ENCODE measurements at regions not wholly inside any gene's neighbourhood (a gene's known extent, or its start where the extent isn't known, plus 50 kb on each side); places are given as distances from the start of the nearest gene placed in this dataset.

DNA sequence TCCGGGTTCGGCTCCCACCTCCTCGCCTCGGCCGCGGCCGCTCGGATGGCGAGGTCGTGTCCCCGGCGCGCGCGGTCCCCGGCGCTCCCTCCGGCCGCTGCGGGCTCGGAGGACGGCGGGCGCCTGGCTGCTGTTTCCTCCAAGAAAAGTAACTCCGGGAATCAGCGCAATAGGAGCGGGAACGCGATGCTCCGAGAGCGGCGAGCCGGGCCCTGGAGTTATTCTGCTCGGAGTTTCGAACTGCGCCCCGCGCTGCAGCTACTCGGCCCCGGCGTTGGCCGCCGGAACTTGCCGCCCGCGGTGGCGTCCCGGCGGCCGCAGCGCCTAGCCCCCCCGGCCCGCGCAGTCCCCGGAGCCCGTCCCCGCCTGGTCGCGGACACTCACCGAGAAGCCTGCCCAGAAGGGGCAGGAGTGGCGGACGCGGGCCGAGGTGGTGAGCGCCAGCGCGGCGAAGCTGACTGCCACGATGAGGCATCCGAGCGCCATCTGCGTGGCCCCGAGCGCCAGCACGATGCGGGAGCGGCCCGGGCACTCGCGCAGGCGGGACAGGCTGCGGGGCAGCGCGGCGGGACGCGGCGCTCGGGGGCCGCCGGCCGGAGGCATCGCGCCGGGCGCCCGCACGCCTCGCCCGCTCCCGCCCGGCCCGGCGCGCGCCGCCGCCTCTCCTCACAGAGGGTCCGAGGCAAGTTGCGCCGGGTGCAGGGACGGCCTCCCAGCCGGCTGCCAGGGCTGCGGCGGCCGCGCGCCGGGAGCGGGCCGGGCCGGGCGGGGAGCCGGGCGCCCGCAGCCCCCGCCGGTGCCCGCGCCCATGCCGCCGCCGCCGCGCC is 251.9 kb downstream of the TJP1 start (continued):
- TF ChIP-seq, protein P1, sequence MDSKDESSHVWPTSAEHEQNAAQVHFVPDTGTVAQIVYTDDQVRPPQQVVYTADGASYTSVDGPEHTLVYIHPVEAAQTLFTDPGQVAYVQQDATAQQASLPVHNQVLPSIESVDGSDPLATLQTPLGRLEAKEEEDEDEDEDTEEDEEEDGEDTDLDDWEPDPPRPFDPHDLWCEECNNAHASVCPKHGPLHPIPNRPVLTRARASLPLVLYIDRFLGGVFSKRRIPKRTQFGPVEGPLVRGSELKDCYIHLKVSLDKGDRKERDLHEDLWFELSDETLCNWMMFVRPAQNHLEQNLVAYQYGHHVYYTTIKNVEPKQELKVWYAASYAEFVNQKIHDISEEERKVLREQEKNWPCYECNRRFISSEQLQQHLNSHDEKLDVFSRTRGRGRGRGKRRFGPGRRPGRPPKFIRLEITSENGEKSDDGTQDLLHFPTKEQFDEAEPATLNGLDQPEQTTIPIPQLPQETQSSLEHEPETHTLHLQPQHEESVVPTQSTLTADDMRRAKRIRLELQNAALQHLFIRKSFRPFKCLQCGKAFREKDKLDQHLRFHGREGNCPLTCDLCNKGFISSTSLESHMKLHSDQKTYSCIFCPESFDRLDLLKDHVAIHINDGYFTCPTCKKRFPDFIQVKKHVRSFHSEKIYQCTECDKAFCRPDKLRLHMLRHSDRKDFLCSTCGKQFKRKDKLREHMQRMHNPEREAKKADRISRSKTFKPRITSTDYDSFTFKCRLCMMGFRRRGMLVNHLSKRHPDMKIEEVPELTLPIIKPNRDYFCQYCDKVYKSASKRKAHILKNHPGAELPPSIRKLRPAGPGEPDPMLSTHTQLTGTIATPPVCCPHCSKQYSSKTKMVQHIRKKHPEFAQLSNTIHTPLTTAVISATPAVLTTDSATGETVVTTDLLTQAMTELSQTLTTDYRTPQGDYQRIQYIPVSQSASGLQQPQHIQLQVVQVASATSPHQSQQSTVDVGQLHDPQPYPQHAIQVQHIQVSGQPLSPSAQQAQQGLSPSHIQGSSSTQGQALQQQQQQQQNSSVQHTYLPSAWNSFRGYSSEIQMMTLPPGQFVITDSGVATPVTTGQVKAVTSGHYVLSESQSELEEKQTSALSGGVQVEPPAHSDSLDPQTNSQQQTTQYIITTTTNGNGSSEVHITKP (tag by site-specific recombination; IDR thresholded peaks at IDR 0.05) = no peak
- TF ChIP-seq, protein P2, sequence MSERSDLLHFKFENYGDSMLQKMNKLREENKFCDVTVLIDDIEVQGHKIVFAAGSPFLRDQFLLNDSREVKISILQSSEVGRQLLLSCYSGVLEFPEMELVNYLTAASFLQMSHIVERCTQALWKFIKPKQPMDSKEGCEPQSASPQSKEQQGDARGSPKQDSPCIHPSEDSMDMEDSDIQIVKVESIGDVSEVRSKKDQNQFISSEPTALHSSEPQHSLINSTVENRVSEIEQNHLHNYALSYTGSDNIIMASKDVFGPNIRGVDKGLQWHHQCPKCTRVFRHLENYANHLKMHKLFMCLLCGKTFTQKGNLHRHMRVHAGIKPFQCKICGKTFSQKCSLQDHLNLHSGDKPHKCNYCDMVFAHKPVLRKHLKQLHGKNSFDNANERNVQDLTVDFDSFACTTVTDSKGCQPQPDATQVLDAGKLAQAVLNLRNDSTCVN (tag by site-specific recombination; optimal IDR thresholded peaks at IDR 0.05) = peak; percentile 45
- TF ChIP-seq ZNF350 (tag by site-specific recombination; IDR thresholded peaks at IDR 0.05) = no peak

DNA sequence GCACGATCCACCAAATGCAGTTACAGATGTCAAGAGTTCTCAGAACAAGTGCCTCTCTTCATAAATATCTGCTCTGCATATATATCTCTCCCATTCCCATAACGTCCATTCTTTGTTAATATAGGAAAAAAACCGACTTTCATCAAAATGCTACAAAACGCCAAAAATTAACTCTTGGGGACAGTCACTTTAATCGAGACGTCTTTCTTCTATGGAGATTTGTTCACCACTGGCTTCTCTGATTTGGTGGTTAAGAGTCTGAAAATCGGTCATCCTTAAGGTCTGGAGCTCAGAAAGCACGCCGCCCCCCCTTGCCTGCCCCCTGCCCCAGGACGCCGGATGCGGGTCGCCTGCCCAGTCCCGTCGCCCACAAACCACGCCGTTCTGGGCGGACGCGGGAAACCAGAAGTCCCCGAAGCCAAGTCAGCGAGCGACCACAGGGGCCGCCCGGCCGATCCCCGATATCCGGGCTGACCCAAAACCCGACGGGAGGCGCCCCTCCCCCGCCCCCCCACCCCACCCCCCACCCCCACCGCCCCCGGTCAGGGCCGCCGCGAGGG is 252.7 kb downstream of the TJP1 start:
- ChIA-PET POLR2A (no interaction called here), CTCF (interaction anchor here (0.6 to 1.3 kb wide), 2 partner anchors 29 to 428 kb away, joined by 3 read pairs; no protein-coding TSS in a partner anchor)
- H3K4me3 ChIP-seq (ENCODE audit: low read depth, low read length) = peak overlapping the region; percentile 59

More for the DNA sequence above, 252.7 kb downstream of the TJP1 start:
- Histone ChIP-seq H3K36me3 (ENCODE audit: control insufficient read depth in 2 of 2, insufficient read depth in 1 of 2, low read length in 2 of 2) (no peaks in the 10 kb centered on the region), H3K27ac (ENCODE audit: extremely low read depth, low read depth, low read length) (no peak overlapping the region; the same call in 1 of the 2 replicates), H3K9me3 (ENCODE audit: control insufficient read depth, insufficient read depth, low read depth, low read length) (no peaks in the 10 kb centered on the region), H3K4me1 (ENCODE audit: control insufficient read depth, insufficient read depth, low read length) (peaks cover 16% of the 10 kb centered on the region)
- TF ChIP-seq, protein P3, sequence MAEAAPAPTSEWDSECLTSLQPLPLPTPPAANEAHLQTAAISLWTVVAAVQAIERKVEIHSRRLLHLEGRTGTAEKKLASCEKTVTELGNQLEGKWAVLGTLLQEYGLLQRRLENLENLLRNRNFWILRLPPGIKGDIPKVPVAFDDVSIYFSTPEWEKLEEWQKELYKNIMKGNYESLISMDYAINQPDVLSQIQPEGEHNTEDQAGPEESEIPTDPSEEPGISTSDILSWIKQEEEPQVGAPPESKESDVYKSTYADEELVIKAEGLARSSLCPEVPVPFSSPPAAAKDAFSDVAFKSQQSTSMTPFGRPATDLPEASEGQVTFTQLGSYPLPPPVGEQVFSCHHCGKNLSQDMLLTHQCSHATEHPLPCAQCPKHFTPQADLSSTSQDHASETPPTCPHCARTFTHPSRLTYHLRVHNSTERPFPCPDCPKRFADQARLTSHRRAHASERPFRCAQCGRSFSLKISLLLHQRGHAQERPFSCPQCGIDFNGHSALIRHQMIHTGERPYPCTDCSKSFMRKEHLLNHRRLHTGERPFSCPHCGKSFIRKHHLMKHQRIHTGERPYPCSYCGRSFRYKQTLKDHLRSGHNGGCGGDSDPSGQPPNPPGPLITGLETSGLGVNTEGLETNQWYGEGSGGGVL (tag by site-specific recombination; IDR thresholded peaks at IDR 0.05) = peak; percentile 61
- TF ChIP-seq GFI1B (tag by site-specific recombination; IDR thresholded peaks at IDR 0.05) (no peak), ZBTB20 (tag by site-specific recombination; IDR thresholded peaks at IDR 0.05) (peak; percentile 51; the same call in 1 of the 2 replicates), ZBTB8A (tag by site-specific recombination; IDR thresholded peaks at IDR 0.05) (peak; percentile 33; the same call in 1 of the 2 replicates), ZBTB17 (tag by site-specific recombination; IDR thresholded peaks at IDR 0.05) (peak; percentile 90), ZNF660 (tag by site-specific recombination; IDR thresholded peaks at IDR 0.05) (peak; percentile 14; the same call in 1 of the 2 replicates), KLF10 (tag by site-specific recombination; IDR thresholded peaks at IDR 0.05) (no peak), ZNF623 (tag by site-specific recombination; IDR thresholded peaks at IDR 0.05) (no peak), ZNF768 (tag by site-specific recombination; IDR thresholded peaks at IDR 0.05) (no peak), ZNF335 (tag by site-specific recombination; conservative IDR thresholded peaks at IDR 0.05) (peak; percentile 25), GLIS2 (tag by site-specific recombination; IDR thresholded peaks at IDR 0.05) (peak; percentile 55), ZNF521 (tag by site-specific recombination; IDR thresholded peaks at IDR 0.05) (no peak)
- TF ChIP-seq, protein P4, sequence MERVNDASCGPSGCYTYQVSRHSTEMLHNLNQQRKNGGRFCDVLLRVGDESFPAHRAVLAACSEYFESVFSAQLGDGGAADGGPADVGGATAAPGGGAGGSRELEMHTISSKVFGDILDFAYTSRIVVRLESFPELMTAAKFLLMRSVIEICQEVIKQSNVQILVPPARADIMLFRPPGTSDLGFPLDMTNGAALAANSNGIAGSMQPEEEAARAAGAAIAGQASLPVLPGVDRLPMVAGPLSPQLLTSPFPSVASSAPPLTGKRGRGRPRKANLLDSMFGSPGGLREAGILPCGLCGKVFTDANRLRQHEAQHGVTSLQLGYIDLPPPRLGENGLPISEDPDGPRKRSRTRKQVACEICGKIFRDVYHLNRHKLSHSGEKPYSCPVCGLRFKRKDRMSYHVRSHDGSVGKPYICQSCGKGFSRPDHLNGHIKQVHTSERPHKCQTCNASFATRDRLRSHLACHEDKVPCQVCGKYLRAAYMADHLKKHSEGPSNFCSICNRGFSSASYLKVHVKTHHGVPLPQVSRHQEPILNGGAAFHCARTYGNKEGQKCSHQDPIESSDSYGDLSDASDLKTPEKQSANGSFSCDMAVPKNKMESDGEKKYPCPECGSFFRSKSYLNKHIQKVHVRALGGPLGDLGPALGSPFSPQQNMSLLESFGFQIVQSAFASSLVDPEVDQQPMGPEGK (tag by site-specific recombination; IDR thresholded peaks at IDR 0.05) = peak; percentile 61
